B cell (primary cell): ENCODE measurements at regions not wholly inside any gene's neighbourhood (a gene's known extent, or its start where the extent isn't known, plus 50 kb on each side); places are given as distances from the start of the nearest gene placed in this dataset.
"Not testable (repeated sequence)": the region's sequence is repeated elsewhere in the genome, so short reads cannot be mapped to it uniquely, and the experiment has no call there.

Experiments used
- ATAC-seq: fragments of 200-7000 bp; cut with Tn5 transposase; one replicate; pipeline ENCODE4 v1.10.0; 2021; ENCODE audit warnings: low read depth, mild to moderate bottlenecking, moderate number of reproducible peaks, moderate library complexity
- CTCF ChIA-PET: fragments of 350-600 bp; sonication (Branson Sonifier 250); formaldehyde crosslinking; loops from one replicate; lab custom pipeline; 2021; ENCODE audit warnings: antibody characterized with exemption, inconsistent platforms; lab: Charles Lee
- POLR2A ChIA-PET: fragments of 350-600 bp; sonication (Branson Sonifier 250); formaldehyde crosslinking; loops from one replicate; lab custom pipeline; 2021; ENCODE audit warnings: antibody characterized with exemption; lab: Charles Lee
- DNase-seq: peaks from one replicate; pipeline ENCODE4 v3.0.0; 2013
- H2AFZ ChIP-seq: 2 replicates; pipeline ENCODE4 v1.6.1; 2012; ENCODE audit warnings: mild to moderate bottlenecking, low read depth, low read length; ENCODE audit not compliant: insufficient read depth, poor library complexity, severe bottlenecking
- H3K27ac ChIP-seq, 2 donors: 1 replicate in 1 of 2; 2 replicates in 1 of 2; pipeline ENCODE4 v1.5.1; 2012 to 2013; ENCODE audit warnings: low read length in 2 of 2, mild to moderate bottlenecking in 2 of 2, moderate library complexity in 1 of 2
- H3K27me3 ChIP-seq, 4 experiments: fragments of 200-600 bp in 1 of 4; sonication (generic) in 1 of 4; replicated peaks in 1 of 4; 1 replicate in 2 of 4; 2 replicates in 2 of 4; pipeline versions ENCODE4 v1.6.1 to v1.7.0; 2013 to 2016; ENCODE audit warnings: low read length in 3 of 4, mild to moderate bottlenecking in 2 of 4, mixed read lengths in 1 of 4, moderate library complexity in 1 of 4; ENCODE audit not compliant: insufficient read depth in 4 of 4, control insufficient read depth in 3 of 4; ENCODE audit errors: control extremely low read depth in 1 of 4
- H3K36me3 ChIP-seq, 2 experiments: replicated peaks in 1 of 2; 1 replicate in 1 of 2; 2 replicates in 1 of 2; pipeline versions ENCODE4 v1.6.1 to v1.7.1; 2013; ENCODE audit warnings: low read length in 1 of 2; ENCODE audit not compliant: insufficient read depth in 2 of 2, control insufficient read depth in 1 of 2; ENCODE audit errors: control extremely low read depth in 1 of 2, extremely low read depth in 1 of 2
- H3K4me1 ChIP-seq, 2 donors: fragments of 200-600 bp in 1 of 2; sonication (generic) in 1 of 2; 1 replicate in 1 of 2; 2 replicates in 1 of 2; pipeline versions ENCODE4 v1.5.1 to v1.6.1; 2013 to 2017; ENCODE audit warnings: low read length in 2 of 2; ENCODE audit not compliant: control insufficient read depth in 2 of 2, insufficient read depth in 2 of 2
- H3K4me2 ChIP-seq: replicated peaks from 2 replicates; pipeline ENCODE3; 2012; ENCODE audit warnings: mild to moderate bottlenecking, low read depth, low read length; ENCODE audit not compliant: poor library complexity, severe bottlenecking
- H3K4me3 ChIP-seq, 5 experiments: fragments of 200-600 bp in 1 of 5; sonication (generic) in 1 of 5; 1 replicate in 3 of 5; 2 replicates in 2 of 5; pipeline versions ENCODE4 v1.5.1 to v1.7.0; 2011 to 2016; ENCODE audit warnings: low read length in 4 of 5, mild to moderate bottlenecking in 4 of 5, low read depth in 2 of 5, control low read depth in 1 of 5, moderate library complexity in 1 of 5; ENCODE audit not compliant: insufficient read depth in 1 of 5; ENCODE audit errors: control extremely low read depth in 1 of 5, extremely low read depth in 1 of 5
- H3K79me2 ChIP-seq: fragments of 200-600 bp; sonication (generic); one replicate; pipeline ENCODE4 v1.6.0; 2016; ENCODE audit warnings: low read length; ENCODE audit not compliant: control insufficient read depth, insufficient read depth
- H3K9ac ChIP-seq: fragments of 200-600 bp; sonication (generic); 2 replicates; pipeline ENCODE4 v1.6.1; 2017; ENCODE audit warnings: mild to moderate bottlenecking, low read length, moderate library complexity
- H3K9me3 ChIP-seq, 3 donors: one replicate each; pipeline versions ENCODE4 v1.6.1 to v1.7.1; 2013; ENCODE audit warnings: low read length in 2 of 3; ENCODE audit not compliant: control insufficient read depth in 2 of 3, insufficient read depth in 1 of 3; ENCODE audit errors: control extremely low read depth in 1 of 3
- H4K20me1 ChIP-seq: 2 replicates; pipeline ENCODE4 v1.6.0; 2012; ENCODE audit warnings: mild to moderate bottlenecking, low read length; ENCODE audit not compliant: insufficient read depth, control insufficient read depth, poor library complexity, severe bottlenecking
- H3K27ac Mint-ChIP-seq: one replicate; pipeline ENCODE4 v1.8.0; 2021; ENCODE audit warnings: mixed read lengths
- H3K27me3 Mint-ChIP-seq: one replicate; pipeline ENCODE4 v1.8.0; 2021; ENCODE audit warnings: mixed read lengths
- H3K4me1 Mint-ChIP-seq: one replicate; pipeline ENCODE4 v1.8.0; 2021; ENCODE audit warnings: mixed read lengths
- H3K4me3 Mint-ChIP-seq: one replicate; pipeline ENCODE4 v1.8.0; 2021; ENCODE audit warnings: mixed read lengths
- H3K9me3 Mint-ChIP-seq: one replicate; pipeline ENCODE4 v1.8.0; 2022; ENCODE audit warnings: mixed read lengths; ENCODE audit not compliant: insufficient read depth
- EZH2 ChIP-seq: IDR thresholded peaks from 2 replicates; pipeline ENCODE4 v1.6.1; 2012; ENCODE audit warnings: borderline replicate concordance, low read depth, mild to moderate bottlenecking, moderate library complexity, low read length; ENCODE audit not compliant: insufficient read depth, poor library complexity, severe bottlenecking
- WGBS: methylation state at CpG from one replicate; pipeline ENCODE4 v1.1.5; 2013; ENCODE audit warnings: missing lambda C conversion rate; ENCODE audit not compliant: insufficient coverage; 5-methylcytosine and 5-hydroxymethylcytosine counted together
- intact Hi-C: fragments of 100-400 bp; cut with micrococcal nuclease; formaldehyde crosslinking; loops from one replicate; pipeline ENCODE4 v1.10.0; 2022
- TF ChIP-seq, protein P1 (sequence below): fragments of 200-600 bp; IDR thresholded peaks from one replicate; pipeline ENCODE4 v1.8.0; 2022; ENCODE audit warnings: antibody characterized with exemption, mild to moderate bottlenecking

DNA sequence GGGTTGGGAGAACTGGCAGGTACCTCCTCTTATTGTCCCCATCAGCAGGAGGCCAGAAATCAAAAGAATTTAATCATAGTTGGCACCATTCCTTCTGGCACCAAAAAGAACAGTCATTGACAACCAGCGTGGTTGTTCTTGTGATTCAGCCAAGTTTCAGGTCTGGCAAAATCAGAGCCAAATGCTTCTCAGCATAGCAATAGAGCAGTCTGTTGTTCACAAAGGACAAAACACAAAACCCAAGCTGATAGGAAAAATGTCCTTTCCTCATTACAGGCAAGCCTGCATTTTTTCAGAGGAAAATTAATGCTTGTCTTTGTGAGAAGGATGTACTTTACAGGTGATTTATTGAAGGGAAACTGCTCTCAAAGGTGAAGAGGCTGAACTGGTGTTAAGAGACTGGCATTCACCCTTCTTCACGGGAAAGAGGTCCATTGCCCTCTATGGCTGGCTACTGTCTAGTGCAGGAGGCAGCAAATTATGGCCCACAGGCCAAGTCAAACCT is 241.8 kb upstream of the ARHGAP42 start:
- Histone ChIP-seq H3K9me3 (peaks cover 0 to 2% (median 0%) of the 10 kb centered on the region in 3 donors), H3K4me1 (no peaks in the 10 kb centered on the region), H3K36me3 (no peaks in the 10 kb centered on the region), H3K79me2 (no peaks in the 10 kb centered on the region), H3K27ac (no peak overlapping the region), H3K4me2 (no peak overlapping the region), H4K20me1 (no peaks in the 10 kb centered on the region), H3K27me3 (no peaks in the 10 kb centered on the region), H2AFZ (no peak overlapping the region), H3K9ac (no peak overlapping the region), H3K4me3 (no peak overlapping the region)
- 50% methylated on average over 1 of the region's 2 CpGs for WGBS
- Mint-ChIP-seq H3K9me3 (no peaks in the 10 kb centered on the region), H3K27me3 (no peaks in the 10 kb centered on the region), H3K4me3 (no peak overlapping the region), H3K4me1 (no peaks in the 10 kb centered on the region), H3K27ac (no peak overlapping the region)
- POLR2A ChIA-PET, result no interaction called here
- DNase-seq, result no peak
- CTCF ChIA-PET, result no interaction called here
- no peak for ATAC-seq
- no peak for TF ChIP-seq EZH2
- TF ChIP-seq, protein P1, sequence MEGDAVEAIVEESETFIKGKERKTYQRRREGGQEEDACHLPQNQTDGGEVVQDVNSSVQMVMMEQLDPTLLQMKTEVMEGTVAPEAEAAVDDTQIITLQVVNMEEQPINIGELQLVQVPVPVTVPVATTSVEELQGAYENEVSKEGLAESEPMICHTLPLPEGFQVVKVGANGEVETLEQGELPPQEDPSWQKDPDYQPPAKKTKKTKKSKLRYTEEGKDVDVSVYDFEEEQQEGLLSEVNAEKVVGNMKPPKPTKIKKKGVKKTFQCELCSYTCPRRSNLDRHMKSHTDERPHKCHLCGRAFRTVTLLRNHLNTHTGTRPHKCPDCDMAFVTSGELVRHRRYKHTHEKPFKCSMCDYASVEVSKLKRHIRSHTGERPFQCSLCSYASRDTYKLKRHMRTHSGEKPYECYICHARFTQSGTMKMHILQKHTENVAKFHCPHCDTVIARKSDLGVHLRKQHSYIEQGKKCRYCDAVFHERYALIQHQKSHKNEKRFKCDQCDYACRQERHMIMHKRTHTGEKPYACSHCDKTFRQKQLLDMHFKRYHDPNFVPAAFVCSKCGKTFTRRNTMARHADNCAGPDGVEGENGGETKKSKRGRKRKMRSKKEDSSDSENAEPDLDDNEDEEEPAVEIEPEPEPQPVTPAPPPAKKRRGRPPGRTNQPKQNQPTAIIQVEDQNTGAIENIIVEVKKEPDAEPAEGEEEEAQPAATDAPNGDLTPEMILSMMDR, result no peak
- intact Hi-C loops, result no loop called here

DNA sequence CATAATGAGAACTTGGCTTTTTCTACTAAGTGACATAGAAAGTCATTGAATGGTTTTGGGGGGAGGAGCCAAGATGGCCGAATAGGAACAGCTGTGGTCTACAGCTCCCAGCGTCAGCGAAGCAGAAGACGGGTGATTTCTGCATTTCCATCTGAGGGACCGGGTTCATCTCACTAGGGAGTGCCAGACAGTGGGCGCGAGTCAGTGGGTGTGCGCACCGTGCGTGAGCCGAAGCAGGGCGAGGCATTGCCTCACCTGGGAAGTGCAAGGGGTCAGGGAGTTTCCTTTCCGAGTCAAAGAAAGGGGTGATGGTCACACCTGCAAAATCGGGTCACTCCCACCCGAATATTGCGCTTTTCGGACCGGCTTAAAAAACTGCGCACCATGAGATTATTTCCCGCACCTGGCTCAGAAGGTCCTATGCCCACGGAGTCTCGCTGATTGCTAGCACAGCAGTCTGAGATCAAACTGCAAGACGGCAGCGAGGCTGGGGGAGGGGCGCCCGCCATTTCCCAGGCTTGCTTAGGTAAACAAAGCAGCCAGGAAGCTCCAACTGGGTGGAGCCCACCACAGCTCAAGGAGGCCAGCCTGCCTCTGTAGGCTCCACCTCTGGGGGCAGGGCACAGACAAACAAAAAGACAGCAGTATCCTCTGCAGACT is 235.2 kb upstream of the ARHGAP42 start:
- H2AFZ ChIP-seq, ATAC-seq, H3K4me1 Mint-ChIP-seq, H3K4me3 Mint-ChIP-seq, H3K9me3 Mint-ChIP-seq, H3K9me3 ChIP-seq, DNase-seq, H3K4me1 ChIP-seq, POLR2A ChIA-PET, H3K27me3 ChIP-seq, H3K4me2 ChIP-seq, H3K4me3 ChIP-seq, CTCF ChIA-PET, H3K27ac ChIP-seq, H3K27ac Mint-ChIP-seq, H3K9ac ChIP-seq, H3K79me2 ChIP-seq, H3K36me3 ChIP-seq, intact Hi-C loops, H4K20me1 ChIP-seq, H3K27me3 Mint-ChIP-seq: not testable (repeated sequence)
- WGBS, result 97% methylated on average over 19 of the region's 26 CpGs
